IMR-90 (cell line): ENCODE measurements at regions not wholly inside any gene's neighbourhood (a gene's known extent, or its start where the extent isn't known, plus 50 kb on each side); places are given as distances from the start of the nearest gene placed in this dataset.

Experiments
- ATAC-seq: fragments of 200-7000 bp; cut with Tn5 transposase; 2 replicates; pipeline ENCODE4 v1.9.1; 2020; ENCODE audit warnings: low read depth, mild to moderate bottlenecking, moderate library complexity
- BruUV-seq: library from RNA; stranded (reverse); fragments of 400-500 nt; replicated peaks from 2 replicates; lab custom pipeline; 2021; lab: Mats Ljungman, UMichigan
- CTCF ChIA-PET: fragments of 300-600 bp; formaldehyde crosslinking; extraction: SDS; loops from one replicate; lab custom pipeline; 2021; ENCODE audit warnings: antibody characterized with exemption; lab: Yijun Ruan, JAX
- POLR2A ChIA-PET: fragments of 300-600 bp; sonication (Branson Sonifier 250); formaldehyde crosslinking; loops from one replicate; lab custom pipeline; 2022; ENCODE audit warnings: antibody characterized with exemption; ENCODE audit not compliant: unreplicated experiment; lab: Charles Lee
- DNase-seq: peaks from one replicate; pipeline ENCODE4 v3.0.0; 2013
- H2AFZ ChIP-seq: replicated peaks from 2 replicates; pipeline ENCODE3; 2013; ENCODE audit warnings: low read length, mild to moderate bottlenecking; ENCODE audit not compliant: poor library complexity
- H2AK5ac ChIP-seq: 2 replicates; pipeline ENCODE4 v1.6.1; 2013; ENCODE audit warnings: low read depth, low read length, inconsistent platforms
- H2AK9ac ChIP-seq: replicated peaks from 2 replicates; pipeline ENCODE3; 2013; ENCODE audit warnings: mild to moderate bottlenecking, low read depth, low read length, moderate library complexity; ENCODE audit not compliant: poor library complexity
- H2BK120ac ChIP-seq: 2 replicates; pipeline ENCODE4 v1.6.1; 2013; ENCODE audit warnings: low read depth, low read length, inconsistent platforms
- H2BK15ac ChIP-seq: 3 replicates; pipeline ENCODE4 v1.6.1; 2013; ENCODE audit warnings: low read depth, low read length, inconsistent platforms
- H2BK20ac ChIP-seq: 2 replicates; pipeline ENCODE4 v1.6.1; 2013; ENCODE audit warnings: low read depth, mild to moderate bottlenecking, inconsistent platforms, low read length, moderate library complexity
- H2BK5ac ChIP-seq: 2 replicates; pipeline ENCODE4 v1.6.1; 2013; ENCODE audit warnings: mild to moderate bottlenecking, low read depth, low read length, inconsistent platforms; ENCODE audit not compliant: poor library complexity, severe bottlenecking
- H3K14ac ChIP-seq: replicated peaks from 2 replicates; pipeline ENCODE4 v1.6.1; 2013; ENCODE audit warnings: low read depth, low read length, inconsistent platforms
- H3K18ac ChIP-seq: 2 replicates; pipeline ENCODE4 v1.6.1; 2013; ENCODE audit warnings: low read depth, low read length, control low read depth
- H3K23ac ChIP-seq: 2 replicates; pipeline ENCODE4 v1.6.1; 2013; ENCODE audit warnings: low read depth, low read length, inconsistent platforms
- H3K27ac ChIP-seq: 2 replicates; pipeline ENCODE4 v1.5.1; 2013; ENCODE audit warnings: mild to moderate bottlenecking, control low read depth, low read length; ENCODE audit not compliant: insufficient read depth
- H3K27me3 ChIP-seq: 2 replicates; pipeline ENCODE4 v1.6.1; 2013; ENCODE audit warnings: low read length; ENCODE audit not compliant: control insufficient read depth, insufficient read depth
- H3K36me3 ChIP-seq: 2 replicates; pipeline ENCODE4 v1.6.1; 2013; ENCODE audit warnings: low read length, mixed read lengths; ENCODE audit not compliant: control insufficient read depth, insufficient read depth
- H3K4ac ChIP-seq: 2 replicates; pipeline ENCODE4 v1.6.1; 2013; ENCODE audit warnings: low read depth, low read length, inconsistent platforms
- H3K4me1 ChIP-seq: 2 replicates; pipeline ENCODE4 v1.6.1; 2013; ENCODE audit warnings: low read length, mixed read lengths; ENCODE audit not compliant: control insufficient read depth, insufficient read depth
- H3K4me2 ChIP-seq: 2 replicates; pipeline ENCODE4 v1.6.1; 2013; ENCODE audit warnings: low read depth, mild to moderate bottlenecking, control low read depth, low read length, moderate library complexity
- H3K4me3 ChIP-seq: 2 replicates; pipeline ENCODE4 v1.5.1; 2013; ENCODE audit warnings: low read depth, mild to moderate bottlenecking, control low read depth, low read length, moderate library complexity; ENCODE audit not compliant: insufficient read depth
- H3K56ac ChIP-seq: 2 replicates; pipeline ENCODE4 v1.6.1; 2013; ENCODE audit warnings: low read length, inconsistent platforms; ENCODE audit not compliant: insufficient read depth; ENCODE audit errors: extremely low read depth
- H3K79me1 ChIP-seq, 2 experiments: 2 replicates each; pipeline ENCODE4 v1.6.1; 2013; ENCODE audit warnings: low read length in 2 of 2, inconsistent platforms in 1 of 2, low read depth in 1 of 2
- H3K9ac ChIP-seq: 2 replicates; pipeline ENCODE4 v1.6.1; 2013; ENCODE audit warnings: low read depth, low read length, control low read depth
- H3K9me1 ChIP-seq: 2 replicates; pipeline ENCODE4 v1.6.1; 2013; ENCODE audit warnings: low read length, inconsistent platforms; ENCODE audit not compliant: insufficient read depth
- H3K9me3 ChIP-seq: 2 replicates; pipeline ENCODE4 v1.6.1; 2013; ENCODE audit warnings: low read length; ENCODE audit not compliant: control insufficient read depth, insufficient read depth
- H4K20me1 ChIP-seq: 2 replicates; pipeline ENCODE4 v1.6.1; 2013; ENCODE audit warnings: low read length, inconsistent platforms; ENCODE audit not compliant: insufficient read depth
- H4K5ac ChIP-seq: 2 replicates; pipeline ENCODE4 v1.6.1; 2013; ENCODE audit warnings: mild to moderate bottlenecking, low read depth, low read length, control low read depth
- H4K8ac ChIP-seq, 2 experiments: 2 replicates each; pipeline ENCODE4 v1.6.1; 2013; ENCODE audit warnings: low read depth in 2 of 2, low read length in 2 of 2, control low read depth in 1 of 2, inconsistent platforms in 1 of 2
- H4K91ac ChIP-seq: 2 replicates; pipeline ENCODE4 v1.6.1; 2013; ENCODE audit warnings: low read depth, low read length, inconsistent platforms; ENCODE audit not compliant: insufficient read depth
- BHLHE40 ChIP-seq: fragments of 150-350 bp; IDR thresholded peaks from 2 replicates; pipeline ENCODE4 v1.6.1; 2016; ENCODE audit warnings: mild to moderate bottlenecking, low read depth, low read length
- CEBPB ChIP-seq: IDR thresholded peaks from 2 replicates; pipeline ENCODE4 v1.6.1; 2012; ENCODE audit warnings: low read depth, low read length, improper control_type of control experiment
- CHD1 ChIP-seq: IDR thresholded peaks from 2 replicates; pipeline ENCODE4 v1.6.1; 2012; ENCODE audit warnings: low read depth, low read length, improper control_type of control experiment
- FOS ChIP-seq: fragments of 150-350 bp; IDR thresholded peaks from 2 replicates; pipeline ENCODE4 v1.6.1; 2016; ENCODE audit warnings: low read depth, low read length
- MAFK ChIP-seq: IDR thresholded peaks from 2 replicates; pipeline ENCODE4 v1.6.1; 2012; ENCODE audit warnings: low read depth, low read length, improper control_type of control experiment
- MAZ ChIP-seq: IDR thresholded peaks from 2 replicates; pipeline ENCODE4 v1.6.1; 2012; ENCODE audit warnings: low read depth, mild to moderate bottlenecking, low read length, improper control_type of control experiment, moderate library complexity, borderline replicate concordance
- MXI1 ChIP-seq: IDR thresholded peaks from 2 replicates; pipeline ENCODE4 v1.6.1; 2012; ENCODE audit warnings: low read depth, mild to moderate bottlenecking, low read length, moderate library complexity, borderline replicate concordance
- NFE2L2 ChIP-seq: fragments of 150-350 bp; IDR thresholded peaks from 2 replicates; pipeline ENCODE4 v1.6.1; 2016; ENCODE audit warnings: low read depth, mild to moderate bottlenecking, low read length
- POLR2A ChIP-seq: IDR thresholded peaks from 2 replicates; pipeline ENCODE4 v1.6.1; 2012; ENCODE audit warnings: mild to moderate bottlenecking, low read depth, low read length
- RAD21 ChIP-seq: IDR thresholded peaks from 2 replicates; pipeline ENCODE4 v1.6.1; 2012; ENCODE audit warnings: low read length, improper control_type of control experiment
- RCOR1 ChIP-seq: IDR thresholded peaks from 2 replicates; pipeline ENCODE4 v1.6.1; 2012; ENCODE audit warnings: mild to moderate bottlenecking, low read length, improper control_type of control experiment; ENCODE audit not compliant: insufficient replicate concordance
- RFX5 ChIP-seq: IDR thresholded peaks from 2 replicates; pipeline ENCODE4 v1.8.0; 2012; ENCODE audit warnings: low read depth, mild to moderate bottlenecking, low read length, moderate library complexity
- SMC3 ChIP-seq: fragments of 150-350 bp; IDR thresholded peaks from 2 replicates; pipeline ENCODE4 v1.6.1; 2016; ENCODE audit warnings: low read depth, mild to moderate bottlenecking, antibody characterized with exemption, low read length, moderate library complexity
- WGBS, 2 experiments: methylation state at CpG; one replicate each; pipeline versions ENCODE4 v1.1.5 to v1.1.7; 2013; ENCODE audit warnings: missing lambda C conversion rate in 2 of 2; ENCODE audit not compliant: insufficient read length in 1 of 2; ENCODE audit errors: extremely low coverage in 2 of 2; 5-methylcytosine and 5-hydroxymethylcytosine counted together
- dilution Hi-C: fragments of 300-500 bp; cut with HindIII; formaldehyde crosslinking; loops from one replicate; pipeline ENCODE4 v1.14.3; 2018; ENCODE audit warnings: low sequenced_read_pairs; ENCODE audit not compliant: unreplicated experiment
- in situ Hi-C: fragments of 300-500 bp; cut with MboI; formaldehyde crosslinking; loops from 3 replicates; pipeline ENCODE4 v1.14.3; 2019; ENCODE audit warnings: low sequenced_read_pairs, inconsistent platforms, mixed read lengths
- intact Hi-C: fragments of 100-400 bp; cut with micrococcal nuclease; formaldehyde crosslinking; loops from 2 replicates; pipeline ENCODE4 v1.10.0; 2022
- TF ChIP-seq, protein P1 (sequence below): fragments of 150-350 bp; IDR thresholded peaks from 2 replicates; pipeline ENCODE4 v1.6.1; 2017; ENCODE audit warnings: mild to moderate bottlenecking, antibody characterized with exemption, low read length, low read depth
- TF ChIP-seq, protein P2 (sequence below): conservative IDR thresholded peaks from 2 replicates; pipeline ENCODE4 v1.5.1; 2012; ENCODE audit warnings: mild to moderate bottlenecking, low read depth, low read length, improper control_type of control experiment
- TF ChIP-seq, protein P3 (sequence below): fragments of 150-350 bp; IDR thresholded peaks from 2 replicates; pipeline ENCODE4 v1.6.1; 2016; ENCODE audit warnings: low read depth, mild to moderate bottlenecking, low read length, moderate library complexity, borderline replicate concordance

DNA sequence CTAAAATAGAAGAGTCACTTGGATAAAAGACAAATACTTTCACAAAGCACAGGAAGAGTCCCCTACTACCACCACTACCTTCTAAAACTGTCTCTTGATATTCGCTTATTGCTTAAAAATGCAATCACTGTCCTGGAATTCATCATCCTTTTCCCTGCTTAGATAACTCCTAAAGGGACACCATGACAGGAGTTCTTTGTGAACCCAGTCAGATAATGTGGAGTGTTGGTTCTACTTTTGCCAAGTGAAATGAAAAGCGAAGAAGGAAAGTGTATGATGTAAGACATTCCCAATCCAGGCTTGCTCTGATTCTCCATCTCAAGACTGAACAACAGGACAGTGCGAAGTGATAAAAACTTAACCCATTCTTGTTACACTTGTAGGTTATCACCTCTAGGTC, 103.0 kb downstream of the MTERF1 start:
- no peak overlapping the region for H3K18ac ChIP-seq
- H3K23ac ChIP-seq = no peak overlapping the region
- no peak overlapping the region for H2AFZ ChIP-seq
- H3K9me1 ChIP-seq = no peaks in the 10 kb centered on the region
- H2BK15ac ChIP-seq = no peak overlapping the region
- ChIA-PET POLR2A (no interaction called here), CTCF (no interaction called here)
- H3K4me2 ChIP-seq = no peak overlapping the region
- H3K9me3 ChIP-seq = no peaks in the 10 kb centered on the region
- H3K27me3 ChIP-seq = no peaks in the 10 kb centered on the region
- H4K91ac ChIP-seq = no peak overlapping the region
- H3K36me3 ChIP-seq = no peaks in the 10 kb centered on the region
- H3K4me1 ChIP-seq = no peaks in the 10 kb centered on the region
- H3K27ac ChIP-seq = no peak overlapping the region
- no peak overlapping the region for H2AK9ac ChIP-seq
- H3K4ac ChIP-seq = no peak overlapping the region
- H3K14ac ChIP-seq = no peak overlapping the region
- ATAC-seq (no peak), DNase-seq (no peak)
- no peak overlapping the region for H2BK120ac ChIP-seq
- in situ Hi-C loops = no loop called here
- no peaks in the 10 kb centered on the region for H3K79me1 ChIP-seq
- no peak overlapping the region for H3K56ac ChIP-seq
- no peak overlapping the region for H2BK20ac ChIP-seq
- H4K5ac ChIP-seq = no peak overlapping the region
- no peak overlapping the region for H3K9ac ChIP-seq
- no peak overlapping the region for H3K4me3 ChIP-seq
- dilution Hi-C loops = no loop called here
- H4K8ac ChIP-seq = no peak overlapping the region
- no peak overlapping the region for H2AK5ac ChIP-seq
- no peak overlapping the region for H2BK5ac ChIP-seq
- BruUV-seq = no TSS peak
- no CpG with 5 or more reads among the region's 3 CpGs for WGBS, 2 experiments
- intact Hi-C loops = no loop called here
- H4K20me1 ChIP-seq = no peaks in the 10 kb centered on the region
- TF ChIP-seq NFE2L2 (no peak), MAFK (no peak), CEBPB (no peak), POLR2A (no peak), MAZ (no peak), RFX5 (no peak), FOS (no peak), CHD1 (no peak), SMC3 (no peak), BHLHE40 (no peak), RCOR1 (no peak), MXI1 (no peak), RAD21 (no peak)
- TF ChIP-seq, protein P1, sequence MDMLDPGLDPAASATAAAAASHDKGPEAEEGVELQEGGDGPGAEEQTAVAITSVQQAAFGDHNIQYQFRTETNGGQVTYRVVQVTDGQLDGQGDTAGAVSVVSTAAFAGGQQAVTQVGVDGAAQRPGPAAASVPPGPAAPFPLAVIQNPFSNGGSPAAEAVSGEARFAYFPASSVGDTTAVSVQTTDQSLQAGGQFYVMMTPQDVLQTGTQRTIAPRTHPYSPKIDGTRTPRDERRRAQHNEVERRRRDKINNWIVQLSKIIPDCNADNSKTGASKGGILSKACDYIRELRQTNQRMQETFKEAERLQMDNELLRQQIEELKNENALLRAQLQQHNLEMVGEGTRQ = no peak
- TF ChIP-seq, protein P2, sequence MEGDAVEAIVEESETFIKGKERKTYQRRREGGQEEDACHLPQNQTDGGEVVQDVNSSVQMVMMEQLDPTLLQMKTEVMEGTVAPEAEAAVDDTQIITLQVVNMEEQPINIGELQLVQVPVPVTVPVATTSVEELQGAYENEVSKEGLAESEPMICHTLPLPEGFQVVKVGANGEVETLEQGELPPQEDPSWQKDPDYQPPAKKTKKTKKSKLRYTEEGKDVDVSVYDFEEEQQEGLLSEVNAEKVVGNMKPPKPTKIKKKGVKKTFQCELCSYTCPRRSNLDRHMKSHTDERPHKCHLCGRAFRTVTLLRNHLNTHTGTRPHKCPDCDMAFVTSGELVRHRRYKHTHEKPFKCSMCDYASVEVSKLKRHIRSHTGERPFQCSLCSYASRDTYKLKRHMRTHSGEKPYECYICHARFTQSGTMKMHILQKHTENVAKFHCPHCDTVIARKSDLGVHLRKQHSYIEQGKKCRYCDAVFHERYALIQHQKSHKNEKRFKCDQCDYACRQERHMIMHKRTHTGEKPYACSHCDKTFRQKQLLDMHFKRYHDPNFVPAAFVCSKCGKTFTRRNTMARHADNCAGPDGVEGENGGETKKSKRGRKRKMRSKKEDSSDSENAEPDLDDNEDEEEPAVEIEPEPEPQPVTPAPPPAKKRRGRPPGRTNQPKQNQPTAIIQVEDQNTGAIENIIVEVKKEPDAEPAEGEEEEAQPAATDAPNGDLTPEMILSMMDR = no peak
- TF ChIP-seq, protein P3, sequence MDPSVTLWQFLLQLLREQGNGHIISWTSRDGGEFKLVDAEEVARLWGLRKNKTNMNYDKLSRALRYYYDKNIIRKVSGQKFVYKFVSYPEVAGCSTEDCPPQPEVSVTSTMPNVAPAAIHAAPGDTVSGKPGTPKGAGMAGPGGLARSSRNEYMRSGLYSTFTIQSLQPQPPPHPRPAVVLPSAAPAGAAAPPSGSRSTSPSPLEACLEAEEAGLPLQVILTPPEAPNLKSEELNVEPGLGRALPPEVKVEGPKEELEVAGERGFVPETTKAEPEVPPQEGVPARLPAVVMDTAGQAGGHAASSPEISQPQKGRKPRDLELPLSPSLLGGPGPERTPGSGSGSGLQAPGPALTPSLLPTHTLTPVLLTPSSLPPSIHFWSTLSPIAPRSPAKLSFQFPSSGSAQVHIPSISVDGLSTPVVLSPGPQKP = no peak
